ENCODE measurements at regions not wholly inside any gene's neighbourhood (a gene's known extent, or its start where the extent isn't known, plus 50 kb on each side); places are given as distances from the start of the nearest gene placed in this dataset.

- TF ChIP-seq CTCF (IDR thresholded peaks at IDR 0.05; ENCODE audit: low read length) (no peak), EZH2 (optimal IDR thresholded peaks at IDR 0.05; ENCODE audit: low read depth, low read length) (no peak), EZH2phosphoT487 (IDR thresholded peaks at IDR 0.05; ENCODE audit: low read length) (no peak)
Observed at GRCh38 chr3:159273070-159273469, 471.2 kb downstream of the MFSD1 start.

All from MM.1S (cell line).